Activated CD8-positive, alpha-beta memory T cell treated with anti-CD3 and anti-CD28 coated beads for 1 hour (primary cell): ENCODE measurements at regions not wholly inside any gene's neighbourhood (a gene's known extent, or its start where the extent isn't known, plus 50 kb on each side); places are given as distances from the start of the nearest gene placed in this dataset.

Experiments used
- DNase-seq, 2 donors: peaks; one replicate each; pipeline ENCODE4 v3.0.0-alpha.2; 2020; ENCODE audit warnings: low read depth in 1 of 2; ENCODE audit errors: extremely low read depth in 1 of 2

- DNase-seq: no peak
Observed at GRCh38 chr2:234771176-234771575, 180.6 kb upstream of the SH3BP4 start.

- DNase-seq: no peak
Observed at GRCh38 chr2:234770715-234771141, 181.1 kb upstream of the SH3BP4 start.

- DNase-seq: no peak
Observed at GRCh38 chr2:234770031-234770506, 181.7 kb upstream of the SH3BP4 start.

GRCh38 chr2:234768608-234769196 lies 183.1 kb upstream of the SH3BP4 start:
- DNase-seq: no peak

- DNase-seq: no peak
Observed at GRCh38 chr2:234765279-234765678, 186.5 kb upstream of the SH3BP4 start.

GRCh38 chr2:234764372-234764771 lies 187.4 kb upstream of the SH3BP4 start:
- DNase-seq: no peak

- no peak for DNase-seq
Observed at GRCh38 chr2:234763002-234763873, 188.6 kb upstream of the SH3BP4 start.

GRCh38 chr2:234761910-234762309 lies 189.9 kb upstream of the SH3BP4 start:
- no peak for DNase-seq

GRCh38 chr2:234754126-234754525 lies 197.7 kb upstream of the SH3BP4 start:
- DNase-seq: no peak

GRCh38 chr2:234753701-234754100 lies 198.1 kb upstream of the SH3BP4 start:
- DNase-seq: no peak

- no peak for DNase-seq
Observed at GRCh38 chr2:234752966-234753365, 198.9 kb upstream of the SH3BP4 start.

- DNase-seq: no peak
Observed at GRCh38 chr2:234751275-234751973, 200.4 kb upstream of the SH3BP4 start.

GRCh38 chr2:234747833-234748559 lies 203.8 kb upstream of the SH3BP4 start:
- DNase-seq: no peak

- no peak for DNase-seq
Observed at GRCh38 chr2:234747032-234747431, 204.8 kb upstream of the SH3BP4 start.

- no peak for DNase-seq
Observed at GRCh38 chr2:234745347-234745746, 206.5 kb upstream of the SH3BP4 start.

GRCh38 chr2:234741976-234742375 lies 209.8 kb upstream of the SH3BP4 start:
- no peak for DNase-seq

GRCh38 chr2:234739061-234739460 lies 212.8 kb upstream of the SH3BP4 start:
- DNase-seq: no peak

- no peak for DNase-seq
Observed at GRCh38 chr2:234735829-234736228, 216.0 kb upstream of the SH3BP4 start.

- no peak for DNase-seq
Observed at GRCh38 chr2:234733795-234734600, 217.8 kb upstream of the SH3BP4 start.

- no peak for DNase-seq
Observed at GRCh38 chr2:234733093-234733489, 218.7 kb upstream of the SH3BP4 start.
